ENCODE measurements at regions not wholly inside any gene's neighbourhood (a gene's known extent, or its start where the extent isn't known, plus 50 kb on each side); places are given as distances from the start of the nearest gene placed in this dataset.

DNA sequence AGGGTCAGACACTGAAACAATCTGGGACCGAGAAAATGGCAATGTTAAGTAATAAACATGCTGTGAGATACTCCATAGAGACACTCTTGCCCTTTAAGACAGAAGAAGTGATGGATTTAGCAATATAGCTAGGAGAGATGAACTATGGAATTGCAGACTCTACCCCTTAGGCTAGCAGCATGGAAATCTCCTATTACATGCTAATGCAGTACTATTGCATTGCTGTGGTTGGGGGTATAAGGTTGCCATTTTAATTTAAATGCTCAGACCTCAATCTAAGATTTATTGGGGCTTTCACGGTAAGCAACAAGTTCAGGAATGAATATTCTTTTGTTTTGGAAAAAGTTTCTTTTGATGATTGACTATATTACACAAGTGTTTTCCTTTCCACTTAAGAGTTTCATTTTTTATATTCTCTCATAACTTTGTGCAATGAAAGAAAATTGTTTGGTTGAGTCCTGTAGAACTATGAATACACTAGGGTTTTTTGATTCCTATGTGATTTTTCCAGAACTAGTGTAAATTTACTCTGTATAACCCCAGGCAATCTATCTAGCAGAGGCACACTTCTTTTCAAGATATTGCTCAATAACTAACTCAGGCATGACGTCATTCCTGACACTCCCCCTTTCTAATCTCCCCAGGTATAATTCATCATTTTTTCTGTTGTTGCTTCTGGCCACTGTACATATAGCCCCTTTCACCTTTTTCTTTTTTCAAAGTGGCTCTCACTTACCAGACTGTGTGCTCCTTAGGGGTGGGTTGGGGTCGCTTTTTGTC is 394.7 kb upstream of the KLF12 start:
- no peak for TF ChIP-seq POLR2A (IDR thresholded peaks at IDR 0.05; ENCODE audit: low read length)
- DNase-seq = peak in 1 of 2 experiments; percentile 10

- DNase-seq = no peak
- no peak for TF ChIP-seq GATA1 (IDR thresholded peaks at IDR 0.05; ENCODE audit: low read depth, low read length)
Measured at GRCh38 chr13:74523057-74523456, 388.9 kb upstream of the KLF12 start.

GRCh38 chr13:74511523-74511922 is 377.3 kb upstream of the KLF12 start:
- TF ChIP-seq POLR2A (IDR thresholded peaks at IDR 0.05; ENCODE audit: low read length) (no peak), GATA1 (IDR thresholded peaks at IDR 0.05; ENCODE audit: low read depth, low read length) (no peak)
- DNase-seq = no peak

DNA sequence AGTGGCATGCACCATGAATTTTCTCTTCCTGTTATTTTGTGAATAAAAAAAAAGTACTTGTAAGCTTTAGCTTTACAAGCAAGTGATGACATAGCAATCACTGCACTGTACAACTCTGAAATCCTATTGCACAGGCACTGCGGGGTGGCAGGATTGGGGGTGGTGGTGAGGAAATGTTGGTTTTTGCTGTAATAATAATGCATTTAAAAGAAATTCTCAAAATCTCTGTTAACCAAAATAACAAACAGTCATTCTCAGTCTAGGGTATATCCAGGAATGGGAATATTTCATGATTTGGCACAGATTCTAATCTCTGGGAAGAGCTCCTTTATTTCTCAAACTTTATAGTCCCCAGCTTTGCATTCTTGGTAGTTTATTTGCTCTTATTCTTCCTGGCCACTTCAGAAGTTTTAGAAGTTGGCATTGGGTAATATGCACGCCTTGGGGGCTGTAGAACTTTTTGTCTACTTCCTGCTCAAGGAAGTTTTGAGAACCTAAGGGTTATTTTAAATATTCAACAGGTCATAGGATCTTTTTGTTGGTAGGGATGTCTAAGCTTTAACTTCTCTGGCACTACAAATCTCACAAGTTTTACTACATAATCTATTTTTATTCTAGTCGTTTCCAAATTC is 353.0 kb upstream of the KLF12 start:
- TF ChIP-seq GATA1 (IDR thresholded peaks at IDR 0.05; ENCODE audit: low read depth, low read length) = no peak
- TF ChIP-seq POLR2A (IDR thresholded peaks at IDR 0.05; ENCODE audit: low read length) = no peak
- DNase-seq = no peak

DNA sequence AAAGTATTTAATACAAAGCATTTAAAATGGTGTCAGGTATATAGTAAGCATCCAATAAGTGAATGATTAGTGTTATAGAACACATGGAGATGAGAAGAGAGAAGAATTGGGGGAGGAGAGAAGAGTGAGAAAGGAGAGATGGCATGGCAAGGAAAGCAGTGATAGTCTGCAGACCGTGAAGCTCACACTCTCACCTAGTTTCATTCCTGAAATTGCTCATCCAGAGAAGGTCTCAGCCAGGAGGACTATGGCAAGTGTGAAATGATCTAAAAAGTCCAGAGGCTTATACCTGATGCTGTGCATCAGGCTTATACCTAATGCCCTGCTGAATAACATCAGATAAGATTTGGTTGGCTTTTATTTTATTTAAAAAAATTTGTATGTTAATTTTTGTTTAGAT is 351.6 kb upstream of the KLF12 start:
- no peak for DNase-seq
- no peak for TF ChIP-seq POLR2A (IDR thresholded peaks at IDR 0.05; ENCODE audit: low read length)
- no peak for TF ChIP-seq GATA1 (IDR thresholded peaks at IDR 0.05; ENCODE audit: low read depth, low read length)

DNA sequence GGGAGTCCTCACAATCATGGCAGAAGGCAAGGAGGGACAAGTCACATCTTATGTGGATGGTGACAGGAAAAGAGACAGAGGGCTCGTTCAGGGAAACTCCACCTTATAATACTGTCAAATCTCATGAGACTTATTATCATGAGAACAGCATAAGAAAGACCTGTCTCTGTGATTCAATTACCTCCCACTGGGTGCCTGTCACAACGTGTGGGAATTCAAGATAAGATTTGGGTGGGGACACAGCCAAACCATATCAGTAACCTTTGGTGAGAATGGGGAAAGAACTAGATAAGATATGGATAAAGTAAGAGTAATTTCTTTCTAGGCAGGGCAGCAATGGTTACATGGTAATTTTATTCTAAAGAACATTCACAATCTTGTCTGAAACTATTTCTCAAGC is 344.9 kb upstream of the KLF12 start:
- TF ChIP-seq GATA1 (IDR thresholded peaks at IDR 0.05; ENCODE audit: low read depth, low read length) (no peak), POLR2A (IDR thresholded peaks at IDR 0.05; ENCODE audit: low read length) (no peak)
- peak in 1 of 2 experiments; percentile 16 for DNase-seq

DNA sequence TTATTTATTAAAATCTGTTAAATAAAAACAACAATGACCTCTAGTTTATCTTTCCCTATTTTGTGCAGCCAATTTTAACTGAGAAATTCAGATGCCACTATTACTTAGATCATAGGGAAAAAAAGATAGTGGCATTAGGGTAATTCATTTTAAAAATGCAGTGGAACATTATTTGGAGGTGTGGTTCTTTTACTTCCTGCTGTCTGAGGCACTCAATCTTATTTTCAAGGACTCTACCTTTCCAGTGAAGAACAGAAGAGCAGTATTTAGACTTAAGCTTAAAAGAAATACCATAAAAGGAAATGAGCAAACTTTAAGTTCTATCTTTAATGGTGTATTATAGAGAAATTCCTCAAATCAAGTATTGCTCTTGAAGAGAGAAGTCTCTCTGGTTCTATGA is 342.6 kb upstream of the KLF12 start:
- no peak for DNase-seq
- TF ChIP-seq GATA1 (IDR thresholded peaks at IDR 0.05; ENCODE audit: low read depth, low read length) = no peak
- TF ChIP-seq POLR2A (IDR thresholded peaks at IDR 0.05; ENCODE audit: low read length) = no peak

- TF ChIP-seq GATA1 (IDR thresholded peaks at IDR 0.05; ENCODE audit: low read depth, low read length) (no peak), POLR2A (IDR thresholded peaks at IDR 0.05; ENCODE audit: low read length) (no peak)
- DNase-seq = no peak
Measured at GRCh38 chr13:74476365-74476764, 342.2 kb upstream of the KLF12 start.

DNA sequence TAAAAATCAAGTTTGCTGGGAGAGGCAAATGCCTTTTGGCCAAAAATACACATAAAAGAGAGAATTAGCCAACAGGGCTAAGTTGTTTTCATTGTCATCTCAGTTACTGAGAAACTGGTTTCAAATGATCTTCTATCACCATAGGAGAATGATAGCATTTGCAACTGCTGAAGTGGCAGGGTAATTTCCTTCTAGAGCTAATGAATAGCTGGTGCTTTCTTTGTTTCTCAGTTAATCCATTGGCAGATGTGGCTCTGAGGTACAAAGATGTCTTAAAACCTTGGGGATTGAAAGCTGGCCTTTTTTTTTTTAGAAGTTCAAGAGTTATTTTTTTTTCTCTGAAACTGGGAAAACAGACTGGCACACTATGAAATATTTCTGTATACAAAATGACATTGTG is 332.7 kb upstream of the KLF12 start:
- TF ChIP-seq POLR2A (IDR thresholded peaks at IDR 0.05; ENCODE audit: low read length) = no peak
- TF ChIP-seq GATA1 (IDR thresholded peaks at IDR 0.05; ENCODE audit: low read depth, low read length) = no peak
- DNase-seq = no peak

GRCh38 chr13:74466020-74466419 is 331.8 kb upstream of the KLF12 start:
- TF ChIP-seq GATA1 (IDR thresholded peaks at IDR 0.05; ENCODE audit: low read depth, low read length) = no peak
- TF ChIP-seq POLR2A (IDR thresholded peaks at IDR 0.05; ENCODE audit: low read length) = no peak
- DNase-seq = no peak

DNA sequence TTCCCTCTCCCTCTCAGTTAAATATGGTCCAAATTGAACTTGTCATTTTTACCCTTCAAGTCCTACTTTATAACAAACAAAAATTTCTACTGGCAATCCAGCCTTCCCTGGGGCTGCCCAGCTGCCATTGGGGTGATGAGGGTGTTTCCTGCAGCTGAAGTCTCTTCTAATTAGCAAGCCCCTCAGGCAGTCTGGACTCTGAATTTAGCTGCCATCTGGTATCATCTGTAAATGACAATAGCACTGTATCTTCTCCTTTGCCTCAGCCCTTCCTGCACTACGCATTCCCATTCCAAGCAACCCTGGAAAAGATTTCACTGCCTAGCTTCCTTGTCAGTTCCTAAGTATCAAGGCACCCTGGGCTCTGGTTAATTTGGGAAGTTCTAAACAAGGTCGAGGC is 331.1 kb upstream of the KLF12 start:
- no peak for TF ChIP-seq GATA1 (IDR thresholded peaks at IDR 0.05; ENCODE audit: low read depth, low read length)
- TF ChIP-seq POLR2A (IDR thresholded peaks at IDR 0.05; ENCODE audit: low read length) = no peak
- DNase-seq = no peak

GRCh38 chr13:74464670-74465069 is 330.5 kb upstream of the KLF12 start:
- DNase-seq = no peak
- TF ChIP-seq GATA1 (IDR thresholded peaks at IDR 0.05; ENCODE audit: low read depth, low read length) (no peak), POLR2A (IDR thresholded peaks at IDR 0.05; ENCODE audit: low read length) (no peak)

GRCh38 chr13:74461011-74461410 is 326.8 kb upstream of the KLF12 start:
- DNase-seq = no peak
- TF ChIP-seq GATA1 (IDR thresholded peaks at IDR 0.05; ENCODE audit: low read depth, low read length) = no peak
- TF ChIP-seq POLR2A (IDR thresholded peaks at IDR 0.05; ENCODE audit: low read length) = no peak

- no peak for TF ChIP-seq GATA1 (IDR thresholded peaks at IDR 0.05; ENCODE audit: low read depth, low read length)
- no peak for TF ChIP-seq POLR2A (IDR thresholded peaks at IDR 0.05; ENCODE audit: low read length)
- DNase-seq = no peak
Measured at GRCh38 chr13:74452881-74453280, 318.7 kb upstream of the KLF12 start.

GRCh38 chr13:74452176-74452575 is 318.0 kb upstream of the KLF12 start:
- no peak for TF ChIP-seq GATA1 (IDR thresholded peaks at IDR 0.05; ENCODE audit: low read depth, low read length)
- no peak for TF ChIP-seq POLR2A (IDR thresholded peaks at IDR 0.05; ENCODE audit: low read length)
- no peak for DNase-seq

Data from erythroblast (primary cell).